GM12878 (cell line): ENCODE measurements at regions not wholly inside any gene's neighbourhood (a gene's known extent, or its start where the extent isn't known, plus 50 kb on each side); places are given as distances from the start of the nearest gene placed in this dataset.

Source experiments
- ATAC-seq: fragments of 200-7000 bp; cut with Tn5 transposase; 3 replicates; pipeline ENCODE4 v1.9.1; 2020; ENCODE audit warnings: mild to moderate bottlenecking, moderate library complexity
- BruUV-seq: library from RNA; stranded (reverse); fragments of 400-500 nt; replicated peaks from 2 replicates; lab custom pipeline; 2021; lab: Mats Ljungman, UMichigan
- CTCF ChIA-PET: fragments of 300-600 bp; sonication (Branson Sonifier 250); formaldehyde crosslinking; extraction: SDS; loops from one replicate; lab custom pipeline; 2021; ENCODE audit warnings: inconsistent platforms; lab: Yijun Ruan, JAX
- POLR2A ChIA-PET: fragments of 350-600 bp; formaldehyde crosslinking; extraction: SDS; loops from one replicate; lab custom pipeline; 2021; ENCODE audit warnings: inconsistent platforms; lab: Charles Lee
- RAD21 ChIA-PET: fragments of 300-600 bp; sonication (Branson Sonifier 250); formaldehyde crosslinking; loops from one replicate; lab custom pipeline; 2023; ENCODE audit warnings: antibody characterized with exemption; ENCODE audit not compliant: unreplicated experiment; lab: Charles Lee
- SMC1A ChIA-PET: fragments of 300-600 bp; sonication (Branson Sonifier 250); formaldehyde crosslinking; loops from one replicate; lab custom pipeline; 2023; ENCODE audit not compliant: unreplicated experiment, uncharacterized antibody; lab: Charles Lee
- DNase-seq: peaks from one replicate; pipeline ENCODE4 v3.0.0-alpha.2; 2011; ENCODE audit warnings: low read depth, low spot score
- FAIRE-seq: peaks from 3 replicates; lab custom pipeline; 2011; peaks lifted over from hg19 to GRCh38; lab: Jason Lieb, UNC
- H2AFZ ChIP-seq: 2 replicates; pipeline ENCODE4 v1.6.0; 2011; ENCODE audit warnings: low read depth, low read length, control low read depth; ENCODE audit not compliant: control insufficient read depth
- H3K27ac ChIP-seq: 2 replicates; pipeline ENCODE4 v1.5.1; 2011; ENCODE audit warnings: control low read depth; ENCODE audit not compliant: control insufficient read depth, insufficient read depth
- H3K27me3 ChIP-seq, 2 experiments: replicated peaks in 1 of 2; 2 replicates each; pipeline versions ENCODE4 v1.6.0 to v1.6.1; 2011; ENCODE audit warnings: low read length in 1 of 2; ENCODE audit not compliant: control insufficient read depth in 2 of 2, insufficient read depth in 2 of 2
- H3K36me3 ChIP-seq, 2 experiments: 2 replicates each; pipeline ENCODE4 v1.5.1; 2011; ENCODE audit warnings: low read length in 1 of 2; ENCODE audit not compliant: control insufficient read depth in 2 of 2, insufficient read depth in 2 of 2
- H3K4me1 ChIP-seq: 2 replicates; pipeline ENCODE4 v1.6.1; 2011; ENCODE audit warnings: mild to moderate bottlenecking, low read length, moderate library complexity, mixed read lengths; ENCODE audit not compliant: control insufficient read depth, insufficient read depth
- H3K4me2 ChIP-seq: 2 replicates; pipeline ENCODE4 v1.6.0; 2011; ENCODE audit warnings: control low read depth; ENCODE audit not compliant: control insufficient read depth, insufficient read depth
- H3K4me3 ChIP-seq: fragments of 200-600 bp; sonication (generic); 2 replicates; pipeline ENCODE4 v1.5.1; 2016
- H3K79me2 ChIP-seq: 2 replicates; pipeline ENCODE4 v1.6.0; 2011; ENCODE audit warnings: low read length; ENCODE audit not compliant: control insufficient read depth, insufficient read depth
- H3K9ac ChIP-seq: 2 replicates; pipeline ENCODE4 v1.8.0; 2011; ENCODE audit warnings: low read length, control low read depth, mixed read lengths; ENCODE audit not compliant: control insufficient read depth, insufficient read depth
- H3K9me3 ChIP-seq: replicated peaks from 3 replicates; pipeline ENCODE4 v1.5.1; 2011; ENCODE audit warnings: mild to moderate bottlenecking, low read length; ENCODE audit not compliant: control insufficient read depth, insufficient read depth
- H4K20me1 ChIP-seq: 2 replicates; pipeline ENCODE4 v1.6.0; 2011; ENCODE audit not compliant: control insufficient read depth, insufficient read depth
- ESRRA ChIP-seq: IDR thresholded peaks from 2 replicates; pipeline ENCODE4 v1.6.1; 2012; ENCODE audit warnings: mild to moderate bottlenecking, low read length, improper control_type of control experiment
- GABPA ChIP-seq: IDR thresholded peaks from 2 replicates; pipeline ENCODE4 v1.6.1; 2014; ENCODE audit warnings: antibody characterized with exemption, low read depth, mild to moderate bottlenecking, inconsistent platforms
- HDAC2 ChIP-seq: fragments of 200-600 bp; sonication (generic); IDR thresholded peaks from 2 replicates; pipeline ENCODE4 v1.6.1; 2017
- MLLT1 ChIP-seq: fragments of 450-650 bp; IDR thresholded peaks from 2 replicates; pipeline ENCODE4 v1.6.1; 2016; ENCODE audit warnings: mild to moderate bottlenecking
- PAX8 ChIP-seq: fragments of 450-650 bp; IDR thresholded peaks from 2 replicates; pipeline ENCODE4 v1.6.1; 2017; ENCODE audit warnings: mild to moderate bottlenecking, moderate library complexity
- ZBTB33 ChIP-seq: fragments of 450-650 bp; IDR thresholded peaks from 2 replicates; pipeline ENCODE4 v1.6.1; 2017; ENCODE audit warnings: mild to moderate bottlenecking
- WGBS: methylation state at CpG from one replicate; pipeline ENCODE4 v1.1.6; 2016; ENCODE audit warnings: low lambda C conversion rate; ENCODE audit not compliant: insufficient replicate concordance, insufficient coverage; ENCODE audit errors: missing lambda C conversion rate; 5-methylcytosine and 5-hydroxymethylcytosine counted together
- in situ Hi-C: fragments of 300-500 bp; cut with MboI; formaldehyde crosslinking; loops from 9 replicates; pipeline ENCODE4 v1.14.3; 2018; ENCODE audit warnings: mixed read lengths
- intact Hi-C: fragments of 100-400 bp; cut with micrococcal nuclease; formaldehyde crosslinking; loops from one replicate; pipeline ENCODE4 v1.14.2; 2022; ENCODE audit not compliant: unreplicated experiment

- Histone ChIP-seq H2AFZ (no peak overlapping the region), H4K20me1 (no peaks in the 10 kb centered on the region), H3K27me3 (no peaks in the 10 kb centered on the region), H3K27ac (no peak overlapping the region), H3K4me3 (no peak overlapping the region), H3K4me2 (no peak overlapping the region), H3K9me3 (no peaks in the 10 kb centered on the region), H3K9ac (no peak overlapping the region), H3K4me1 (no peaks in the 10 kb centered on the region), H3K36me3 (no peaks in the 10 kb centered on the region), H3K79me2 (no peaks in the 10 kb centered on the region)
- BruUV-seq = no TSS peak
- WGBS = 100% methylated on average over 3 of the region's 3 CpGs
- ChIA-PET RAD21 (no interaction called here), POLR2A (no interaction called here), CTCF (no interaction called here), SMC1A (no interaction called here)
- in situ Hi-C loops = no loop called here
- TF ChIP-seq PAX8 (no peak), GABPA (no peak), ZBTB33 (no peak), HDAC2 (no peak), MLLT1 (no peak), ESRRA (no peak)
- intact Hi-C loops = no loop called here
- DNase-seq (no peak), FAIRE-seq (no peak), ATAC-seq (no peak)
Measured at GRCh38 chr13:109899316-109899715, 112.9 kb upstream of the IRS2 start.
